ENCODE measurements at regions not wholly inside any gene's neighbourhood (a gene's known extent, or its start where the extent isn't known, plus 50 kb on each side); places are given as distances from the start of the nearest gene placed in this dataset.

DNA sequence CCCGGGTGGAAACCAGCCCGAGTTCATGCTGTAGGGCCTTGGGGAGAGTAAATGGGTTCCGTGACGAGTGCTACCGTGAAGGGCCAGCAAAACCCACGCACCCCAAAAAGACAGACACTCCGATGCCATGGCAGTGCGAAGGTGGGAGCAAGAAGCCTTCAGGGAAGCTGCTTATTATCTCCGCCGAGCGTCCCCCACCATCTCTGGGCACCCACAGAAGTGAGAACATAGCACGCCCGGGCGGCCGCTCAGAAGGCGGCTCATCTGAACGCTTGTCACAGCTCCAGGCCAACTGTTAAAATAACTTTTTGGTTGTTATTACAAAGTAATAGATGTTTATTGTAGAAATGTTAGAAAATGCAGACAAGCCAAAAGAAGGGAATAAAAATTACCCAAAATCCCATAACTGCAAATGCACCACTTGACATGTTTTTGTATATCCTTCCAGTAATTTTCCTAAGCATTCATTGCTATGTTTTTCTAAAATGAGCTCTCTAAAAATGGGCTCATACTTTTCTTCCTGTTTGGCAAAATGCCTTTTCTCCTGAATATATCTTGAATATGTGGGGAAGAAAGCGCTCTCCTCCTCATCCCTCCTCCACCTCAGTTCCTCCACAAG, 234.9 kb downstream of the NPHP4 start:
- ChIA-PET POLR2A (no interaction called here), CTCF (no interaction called here)
- TF ChIP-seq CTCF (IDR thresholded peaks at IDR 0.05): no peak
- no peak overlapping the region for H3K4me3 Mint-ChIP-seq
- intact Hi-C loops (cut with micrococcal nuclease): no loop called here
- H3K27me3 Mint-ChIP-seq: no peaks in the 10 kb centered on the region
- peaks cover 3% of the 10 kb centered on the region for H3K9me3 Mint-ChIP-seq
- H3K27ac Mint-ChIP-seq: no peak overlapping the region
- DNase-seq: no peak
- no peaks in the 10 kb centered on the region for H3K36me3 Mint-ChIP-seq (ENCODE audit: low read depth)
- ATAC-seq (ENCODE audit: low read depth): no peak
- H3K4me1 Mint-ChIP-seq: no peaks in the 10 kb centered on the region

GRCh38 chr1:5756434-5757186, 235.6 kb downstream of the NPHP4 start:
- H3K27ac Mint-ChIP-seq: no peak overlapping the region
- no peaks in the 10 kb centered on the region for H3K27me3 Mint-ChIP-seq

DNA sequence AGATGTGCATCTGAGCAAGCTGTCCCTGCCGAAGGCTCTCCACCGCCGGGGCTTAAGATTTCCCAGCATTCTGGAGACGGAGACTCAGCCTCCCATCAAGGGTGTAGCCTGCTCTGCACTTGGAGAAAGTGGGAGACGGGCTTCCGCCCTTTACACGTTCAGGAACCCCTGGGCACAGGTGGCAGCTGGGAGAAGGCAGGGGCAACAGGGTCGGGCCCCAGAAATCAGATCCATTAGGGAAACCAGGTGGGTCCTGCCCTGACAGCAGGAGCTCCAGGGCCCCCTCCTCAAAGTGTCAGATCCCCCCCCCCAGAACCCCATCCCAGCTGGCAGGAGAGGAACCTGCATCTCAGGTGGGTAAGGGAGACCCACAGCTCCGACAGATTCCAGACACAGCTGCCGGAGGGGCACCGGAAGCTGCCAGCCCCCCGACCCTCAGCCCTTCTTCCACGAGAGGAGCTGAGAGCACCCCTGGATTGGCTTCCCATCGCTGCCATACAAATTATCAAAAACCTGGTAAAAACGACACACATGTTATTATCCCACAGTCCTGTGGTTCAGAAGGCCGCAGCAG, 236.6 kb downstream of the NPHP4 start:
- Mint-ChIP-seq H3K36me3 (ENCODE audit: low read depth) (no peaks in the 10 kb centered on the region), H3K27me3 (no peaks in the 10 kb centered on the region), H3K4me1 (no peaks in the 10 kb centered on the region), H3K27ac (no peak overlapping the region), H3K4me3 (no peak overlapping the region), H3K9me3 (peaks cover 2% of the 10 kb centered on the region)
- DNase-seq (no peak), ATAC-seq (ENCODE audit: low read depth) (no peak)
- ChIA-PET CTCF (no interaction called here), POLR2A (no interaction called here)
- intact Hi-C loops (cut with micrococcal nuclease): no loop called here
- no peak for TF ChIP-seq CTCF (IDR thresholded peaks at IDR 0.05)

More at GRCh38 chr1:5756434-5757186, 235.6 kb downstream of the NPHP4 start:
- TF ChIP-seq CTCF (IDR thresholded peaks at IDR 0.05): no peak
- ChIA-PET POLR2A (no interaction called here), CTCF (no interaction called here)
- Mint-ChIP-seq H3K4me1 (no peaks in the 10 kb centered on the region), H3K9me3 (peaks cover 3% of the 10 kb centered on the region), H3K4me3 (no peak overlapping the region), H3K36me3 (ENCODE audit: low read depth) (no peaks in the 10 kb centered on the region)
- DNase-seq (no peak), ATAC-seq (ENCODE audit: low read depth) (no peak)
- intact Hi-C loops (cut with micrococcal nuclease): no loop called here

GRCh38 chr1:5754817-5755551, 237.2 kb downstream of the NPHP4 start:
- H3K4me3 Mint-ChIP-seq: no peak overlapping the region
- no peaks in the 10 kb centered on the region for H3K36me3 Mint-ChIP-seq (ENCODE audit: low read depth)
- H3K27me3 Mint-ChIP-seq: no peaks in the 10 kb centered on the region
- H3K27ac Mint-ChIP-seq: no peak overlapping the region
- no peak for TF ChIP-seq CTCF (IDR thresholded peaks at IDR 0.05)
- no peaks in the 10 kb centered on the region for H3K9me3 Mint-ChIP-seq
- intact Hi-C loops (cut with micrococcal nuclease): no loop called here
- no peak for DNase-seq
- no peaks in the 10 kb centered on the region for H3K4me1 Mint-ChIP-seq
- CTCF ChIA-PET: no interaction called here
- ATAC-seq (ENCODE audit: low read depth): no peak
- POLR2A ChIA-PET: no interaction called here

Measured in activated B cell treated with CpG ODN at 0.5 μM for 24 hours (primary cell).